Non-pigmented ciliary epithelial cell (primary cell): ENCODE measurements at regions not wholly inside any gene's neighbourhood (a gene's known extent, or its start where the extent isn't known, plus 50 kb on each side); places are given as distances from the start of the nearest gene placed in this dataset.

Source experiments
- DNase-seq: peaks from one replicate; pipeline ENCODE4 v3.0.0-alpha.2; 2010; ENCODE audit warnings: low read depth

- DNase-seq: no peak
Measured at GRCh38 chr2:107222466-107222865, 336.5 kb upstream of the ST6GAL2 start.

- no peak for DNase-seq
Measured at GRCh38 chr2:107235491-107236254, 349.7 kb upstream of the ST6GAL2 start.

GRCh38 chr2:107242811-107243210 is 356.8 kb upstream of the ST6GAL2 start:
- DNase-seq: no peak

- no peak for DNase-seq
Measured at GRCh38 chr2:107248932-107249331, 363.0 kb upstream of the ST6GAL2 start.

- no peak for DNase-seq
Measured at GRCh38 chr2:107255744-107256143, 369.8 kb upstream of the ST6GAL2 start.

- DNase-seq: no peak
Measured at GRCh38 chr2:107258531-107259407, 372.8 kb upstream of the ST6GAL2 start.

- no peak for DNase-seq
Measured at GRCh38 chr2:107259408-107260195, 373.6 kb upstream of the ST6GAL2 start.

GRCh38 chr2:107263628-107264027 is 377.7 kb upstream of the ST6GAL2 start:
- DNase-seq: no peak

- no peak for DNase-seq
Measured at GRCh38 chr2:107264184-107264583, 378.2 kb upstream of the ST6GAL2 start.

- DNase-seq: no peak
Measured at GRCh38 chr2:107266555-107266954, 380.6 kb upstream of the ST6GAL2 start.

- DNase-seq: no peak
Measured at GRCh38 chr2:107267086-107267485, 381.1 kb upstream of the ST6GAL2 start.

- DNase-seq: no peak
Measured at GRCh38 chr2:107276034-107276433, 390.1 kb upstream of the ST6GAL2 start.

- DNase-seq: no peak
Measured at GRCh38 chr2:107278672-107279071, 392.7 kb upstream of the ST6GAL2 start.

GRCh38 chr2:107281637-107282036 is 395.7 kb upstream of the ST6GAL2 start:
- no peak for DNase-seq

GRCh38 chr2:107282135-107282534 is 396.2 kb upstream of the ST6GAL2 start:
- no peak for DNase-seq

- no peak for DNase-seq
Measured at GRCh38 chr2:107285621-107286299, 399.8 kb upstream of the ST6GAL2 start.

GRCh38 chr2:107290041-107290440 is 404.1 kb upstream of the ST6GAL2 start:
- no peak for DNase-seq

- DNase-seq: no peak
Measured at GRCh38 chr2:107303964-107304363, 418.0 kb upstream of the ST6GAL2 start.

- no peak for DNase-seq
Measured at GRCh38 chr2:107305966-107306365, 420.0 kb upstream of the ST6GAL2 start.

- DNase-seq: no peak
Measured at GRCh38 chr2:107306881-107307280, 420.9 kb upstream of the ST6GAL2 start.

GRCh38 chr2:107308835-107309234 is 422.9 kb upstream of the ST6GAL2 start:
- no peak for DNase-seq

- DNase-seq: no peak
Measured at GRCh38 chr2:107312240-107312639, 426.3 kb upstream of the ST6GAL2 start.
